Activated CD8-positive, alpha-beta memory T cell treated with anti-CD3 and anti-CD28 coated beads, Interleukin-2, amount 50 U/mL, for 4 hours (primary cell): ENCODE measurements at regions not wholly inside any gene's neighbourhood (a gene's known extent, or its start where the extent isn't known, plus 50 kb on each side); places are given as distances from the start of the nearest gene placed in this dataset.
"Not testable (repeated sequence)": the region's sequence is repeated elsewhere in the genome, so short reads cannot be mapped to it uniquely, and the experiment has no call there.

Source experiments
- DNase-seq: peaks from one replicate; pipeline ENCODE4 v3.0.0-alpha.2; 2020

GRCh38 chr6:120328521-120328920, 979.0 kb upstream of the MAN1A1 start:
- no peak for DNase-seq

GRCh38 chr6:120320481-120321162, 971.1 kb upstream of the MAN1A1 start:
- DNase-seq = no peak

- DNase-seq = no peak
These were observed 954.7 kb upstream of the MAN1A1 start for GRCh38 chr6:120304223-120304622.

- DNase-seq = no peak
These were observed 954.0 kb upstream of the MAN1A1 start for GRCh38 chr6:120303527-120303926.

GRCh38 chr6:120302041-120302440, 952.5 kb upstream of the MAN1A1 start:
- DNase-seq = no peak

GRCh38 chr6:120290964-120291363, 941.4 kb upstream of the MAN1A1 start:
- DNase-seq = no peak

- no peak for DNase-seq
These were observed 932.4 kb upstream of the MAN1A1 start for GRCh38 chr6:120282005-120282404.

GRCh38 chr6:120279466-120280167, 930.1 kb upstream of the MAN1A1 start:
- DNase-seq = no peak

GRCh38 chr6:120278689-120279396, 929.3 kb upstream of the MAN1A1 start:
- no peak for DNase-seq

- DNase-seq = no peak
These were observed 925.0 kb upstream of the MAN1A1 start for GRCh38 chr6:120274547-120274946.

- DNase-seq = no peak
These were observed 923.9 kb upstream of the MAN1A1 start for GRCh38 chr6:120273411-120273810.

GRCh38 chr6:120272038-120272437, 922.5 kb upstream of the MAN1A1 start:
- no peak for DNase-seq

GRCh38 chr6:120268256-120268655, 918.7 kb upstream of the MAN1A1 start:
- DNase-seq = not testable (repeated sequence)

GRCh38 chr6:120262354-120262753, 912.8 kb upstream of the MAN1A1 start:
- no peak for DNase-seq

- no peak for DNase-seq
These were observed 911.1 kb upstream of the MAN1A1 start for GRCh38 chr6:120260636-120261035.

GRCh38 chr6:120254651-120255050, 905.1 kb upstream of the MAN1A1 start:
- no peak for DNase-seq

- DNase-seq = no peak
These were observed 898.9 kb upstream of the MAN1A1 start for GRCh38 chr6:120248451-120248850.

GRCh38 chr6:120237221-120237620, 887.7 kb upstream of the MAN1A1 start:
- no peak for DNase-seq

- no peak for DNase-seq
These were observed 880.4 kb upstream of the MAN1A1 start for GRCh38 chr6:120230008-120230407.

- DNase-seq = no peak
These were observed 878.7 kb upstream of the MAN1A1 start for GRCh38 chr6:120228297-120228696.

- DNase-seq = no peak
These were observed 869.8 kb upstream of the MAN1A1 start for GRCh38 chr6:120219339-120219738.

- DNase-seq = no peak
These were observed 864.5 kb upstream of the MAN1A1 start for GRCh38 chr6:120214088-120214499.

- no peak for DNase-seq
These were observed 862.6 kb upstream of the MAN1A1 start for GRCh38 chr6:120211955-120212792.
